Nephron progenitor cell (in vitro differentiated cells): ENCODE measurements at regions not wholly inside any gene's neighbourhood (a gene's known extent, or its start where the extent isn't known, plus 50 kb on each side); places are given as distances from the start of the nearest gene placed in this dataset.

Source experiments
- DNase-seq: peaks from one replicate; pipeline ENCODE4 v3.0.0; 2021
- H3K27ac Mint-ChIP-seq: 2 replicates; pipeline ENCODE4 v1.8.0; 2021; ENCODE audit warnings: mild to moderate bottlenecking, moderate library complexity, mixed read lengths
- H3K27me3 Mint-ChIP-seq: 2 replicates; pipeline ENCODE4 v1.8.0; 2021; ENCODE audit warnings: mild to moderate bottlenecking, low read depth, mixed read lengths; ENCODE audit not compliant: poor library complexity
- H3K36me3 Mint-ChIP-seq: 2 replicates; pipeline ENCODE4 v1.8.0; 2021; ENCODE audit warnings: low read depth, mixed read lengths
- H3K4me1 Mint-ChIP-seq: 2 replicates; pipeline ENCODE4 v1.8.0; 2021; ENCODE audit warnings: mixed read lengths
- H3K4me3 Mint-ChIP-seq: 2 replicates; pipeline ENCODE4 v1.8.0; 2021; ENCODE audit warnings: mild to moderate bottlenecking, moderate library complexity, mixed read lengths
- H3K9me3 Mint-ChIP-seq: 2 replicates; pipeline ENCODE4 v1.8.0; 2021; ENCODE audit warnings: mild to moderate bottlenecking, moderate library complexity, mixed read lengths
- CTCF ChIP-seq: fragments of 200-600 bp; sonication (generic); IDR thresholded peaks from 2 replicates; pipeline ENCODE4 v1.5.0; 2021; ENCODE audit warnings: antibody characterized with exemption

GRCh38 chr2:9071032-9071431 is 67.5 kb upstream of the MBOAT2 start:
- TF ChIP-seq CTCF, result no peak
- no peak overlapping the region for H3K27ac Mint-ChIP-seq
- DNase-seq, result no peak

GRCh38 chr2:9069543-9069942 is 66.1 kb upstream of the MBOAT2 start:
- peaks cover 8% of the 10 kb centered on the region for H3K36me3 Mint-ChIP-seq
- H3K9me3 Mint-ChIP-seq, result peaks cover 51% of the 10 kb centered on the region
- H3K4me1 Mint-ChIP-seq, result peaks cover 1% of the 10 kb centered on the region
- no peak overlapping the region for H3K4me3 Mint-ChIP-seq
- TF ChIP-seq CTCF, result no peak
- DNase-seq, result no peak
- H3K27ac Mint-ChIP-seq, result no peak overlapping the region
- peaks cover 18% of the 10 kb centered on the region for H3K27me3 Mint-ChIP-seq

More at GRCh38 chr2:9071032-9071431, 67.5 kb upstream of the MBOAT2 start:
- peaks cover 36% of the 10 kb centered on the region for H3K9me3 Mint-ChIP-seq
- no peak overlapping the region for H3K4me3 Mint-ChIP-seq
- peaks cover 6% of the 10 kb centered on the region for H3K36me3 Mint-ChIP-seq
- H3K4me1 Mint-ChIP-seq, result peaks cover 12% of the 10 kb centered on the region
- peaks cover 20% of the 10 kb centered on the region for H3K27me3 Mint-ChIP-seq

- DNase-seq, result no peak
- Mint-ChIP-seq H3K9me3 (peaks cover 53% of the 10 kb centered on the region), H3K27me3 (peaks cover 12% of the 10 kb centered on the region), H3K4me3 (no peak overlapping the region), H3K27ac (no peak overlapping the region), H3K36me3 (peaks cover 11% of the 10 kb centered on the region), H3K4me1 (peaks cover 17% of the 10 kb centered on the region)
- no peak for TF ChIP-seq CTCF
Observed at GRCh38 chr2:9065901-9066300, 62.4 kb upstream of the MBOAT2 start.

- no peak overlapping the region for H3K27ac Mint-ChIP-seq
- H3K36me3 Mint-ChIP-seq, result peaks cover 11% of the 10 kb centered on the region
- TF ChIP-seq CTCF, result no peak
- peaks cover 8% of the 10 kb centered on the region for H3K27me3 Mint-ChIP-seq
- DNase-seq, result no peak
- H3K4me3 Mint-ChIP-seq, result no peak overlapping the region
- H3K4me1 Mint-ChIP-seq, result peaks cover 22% of the 10 kb centered on the region
- peaks cover 57% of the 10 kb centered on the region for H3K9me3 Mint-ChIP-seq
Observed at GRCh38 chr2:9063023-9063606, 59.6 kb upstream of the MBOAT2 start.

- Mint-ChIP-seq H3K36me3 (peaks cover 4% of the 10 kb centered on the region), H3K4me1 (peaks cover 28% of the 10 kb centered on the region), H3K27me3 (peaks cover 6% of the 10 kb centered on the region), H3K9me3 (peaks cover 37% of the 10 kb centered on the region), H3K4me3 (no peak overlapping the region), H3K27ac (no peak overlapping the region)
- TF ChIP-seq CTCF, result no peak
- no peak for DNase-seq
Observed at GRCh38 chr2:9060819-9061218, 57.3 kb upstream of the MBOAT2 start.

- H3K9me3 Mint-ChIP-seq, result peaks cover 24% of the 10 kb centered on the region
- H3K27me3 Mint-ChIP-seq, result peaks cover 13% of the 10 kb centered on the region
- no peak for DNase-seq
- no peak for TF ChIP-seq CTCF
- H3K4me1 Mint-ChIP-seq, result peaks cover 16% of the 10 kb centered on the region
- no peaks in the 10 kb centered on the region for H3K36me3 Mint-ChIP-seq
- H3K27ac Mint-ChIP-seq, result no peak overlapping the region
- H3K4me3 Mint-ChIP-seq, result no peak overlapping the region
Observed at GRCh38 chr2:9057939-9058761, 54.7 kb upstream of the MBOAT2 start.
